Endodermal cell (in vitro differentiated cells): ENCODE measurements at regions not wholly inside any gene's neighbourhood (a gene's known extent, or its start where the extent isn't known, plus 50 kb on each side); places are given as distances from the start of the nearest gene placed in this dataset.

Experiments used
- DNase-seq: peaks from one replicate; pipeline ENCODE4 v3.0.0-alpha.2; 2017
- H3K27ac ChIP-seq: 2 replicates; pipeline ENCODE4 v1.5.1; 2013; ENCODE audit warnings: mild to moderate bottlenecking, low read depth, low read length, moderate library complexity
- H3K27me3 ChIP-seq: 2 replicates; pipeline ENCODE4 v1.6.1; 2013; ENCODE audit warnings: mild to moderate bottlenecking, low read length, moderate library complexity; ENCODE audit not compliant: insufficient read depth, control insufficient read depth, poor library complexity, severe bottlenecking
- H3K36me3 ChIP-seq: 2 replicates; pipeline ENCODE4 v1.7.0; 2013; ENCODE audit warnings: mild to moderate bottlenecking, low read length, moderate library complexity; ENCODE audit not compliant: control insufficient read depth, insufficient read depth
- H3K4me1 ChIP-seq: one replicate; pipeline ENCODE4 v1.7.0; 2013; ENCODE audit warnings: low read length; ENCODE audit not compliant: control insufficient read depth, insufficient read depth
- H3K4me3 ChIP-seq: 2 replicates; pipeline ENCODE4 v1.5.1; 2013; ENCODE audit warnings: mild to moderate bottlenecking, low read length, moderate library complexity
- H3K9ac ChIP-seq: 2 replicates; pipeline ENCODE4 v1.6.1; 2013; ENCODE audit warnings: mild to moderate bottlenecking, low read length, moderate library complexity; ENCODE audit not compliant: poor library complexity, severe bottlenecking; ENCODE audit errors: extremely low read depth
- H3K9me3 ChIP-seq: 2 replicates; pipeline ENCODE4 v1.6.1; 2013; ENCODE audit warnings: mild to moderate bottlenecking, low read length, moderate library complexity; ENCODE audit not compliant: control insufficient read depth
- H3K27ac Mint-ChIP-seq: 2 replicates; pipeline ENCODE4 v1.8.0; 2020; ENCODE audit warnings: mixed read lengths
- H3K27me3 Mint-ChIP-seq: 2 replicates; pipeline ENCODE4 v1.8.0; 2021; ENCODE audit warnings: mild to moderate bottlenecking, mixed read lengths; ENCODE audit not compliant: insufficient read depth
- H3K36me3 Mint-ChIP-seq: 2 replicates; pipeline ENCODE4 v1.8.0; 2020; ENCODE audit warnings: low read depth, mixed read lengths
- H3K4me1 Mint-ChIP-seq: 2 replicates; pipeline ENCODE4 v1.8.0; 2020; ENCODE audit warnings: mixed read lengths
- H3K4me3 Mint-ChIP-seq: 2 replicates; pipeline ENCODE4 v1.8.0; 2020; ENCODE audit warnings: mild to moderate bottlenecking, moderate library complexity, mixed read lengths
- H3K9me3 Mint-ChIP-seq: 2 replicates; pipeline ENCODE4 v1.8.0; 2020; ENCODE audit warnings: mild to moderate bottlenecking, mixed read lengths
- WGBS, 2 experiments: methylation state at CpG; one replicate each; pipeline versions ENCODE4 v1.1.5 to v1.1.7; 2013; ENCODE audit warnings: missing lambda C conversion rate in 2 of 2, mixed read lengths in 1 of 2; ENCODE audit not compliant: insufficient coverage in 1 of 2, insufficient read length in 1 of 2; 5-methylcytosine and 5-hydroxymethylcytosine counted together
- TF ChIP-seq, protein P1 (sequence below): fragments of 200-600 bp; sonication (generic); conservative IDR thresholded peaks from 2 replicates; pipeline ENCODE4 v1.5.0; 2021; ENCODE audit warnings: antibody characterized with exemption, mild to moderate bottlenecking

DNA sequence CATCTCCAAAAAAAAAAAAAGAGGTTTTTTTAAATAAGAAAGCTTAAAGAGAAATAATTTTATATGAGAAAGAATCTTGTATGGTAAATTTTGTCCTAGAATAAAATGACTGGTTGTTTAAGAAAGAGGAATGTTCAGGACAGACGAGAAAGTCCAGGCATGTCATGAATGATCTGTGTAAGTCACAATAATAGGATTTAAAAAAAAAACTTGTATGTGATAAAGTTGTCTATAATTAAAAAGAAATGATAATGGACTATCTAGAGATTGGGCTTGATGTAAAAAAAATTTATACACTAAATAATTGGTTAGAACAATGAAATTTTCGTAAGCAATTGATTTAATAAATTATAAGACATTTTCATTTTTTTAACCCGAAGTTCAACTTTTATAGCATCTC, 71.7 kb upstream of the ABCA12 start:
- 0 to 50% methylated on average over 1 to 2 of the region's 3 CpGs for WGBS, 2 experiments
- Histone ChIP-seq H3K27ac (no peak overlapping the region), H3K4me1 (no peaks in the 10 kb centered on the region), H3K27me3 (no peaks in the 10 kb centered on the region), H3K36me3 (no peaks in the 10 kb centered on the region), H3K9ac (no peak overlapping the region), H3K4me3 (peak overlapping the region; percentile 54), H3K9me3 (peaks cover 72% of the 10 kb centered on the region)
- no peak overlapping the region for H3K4me3 Mint-ChIP-seq
- no peaks in the 10 kb centered on the region for H3K4me1 Mint-ChIP-seq
- H3K36me3 Mint-ChIP-seq: peaks cover 6% of the 10 kb centered on the region
- TF ChIP-seq, protein P1, sequence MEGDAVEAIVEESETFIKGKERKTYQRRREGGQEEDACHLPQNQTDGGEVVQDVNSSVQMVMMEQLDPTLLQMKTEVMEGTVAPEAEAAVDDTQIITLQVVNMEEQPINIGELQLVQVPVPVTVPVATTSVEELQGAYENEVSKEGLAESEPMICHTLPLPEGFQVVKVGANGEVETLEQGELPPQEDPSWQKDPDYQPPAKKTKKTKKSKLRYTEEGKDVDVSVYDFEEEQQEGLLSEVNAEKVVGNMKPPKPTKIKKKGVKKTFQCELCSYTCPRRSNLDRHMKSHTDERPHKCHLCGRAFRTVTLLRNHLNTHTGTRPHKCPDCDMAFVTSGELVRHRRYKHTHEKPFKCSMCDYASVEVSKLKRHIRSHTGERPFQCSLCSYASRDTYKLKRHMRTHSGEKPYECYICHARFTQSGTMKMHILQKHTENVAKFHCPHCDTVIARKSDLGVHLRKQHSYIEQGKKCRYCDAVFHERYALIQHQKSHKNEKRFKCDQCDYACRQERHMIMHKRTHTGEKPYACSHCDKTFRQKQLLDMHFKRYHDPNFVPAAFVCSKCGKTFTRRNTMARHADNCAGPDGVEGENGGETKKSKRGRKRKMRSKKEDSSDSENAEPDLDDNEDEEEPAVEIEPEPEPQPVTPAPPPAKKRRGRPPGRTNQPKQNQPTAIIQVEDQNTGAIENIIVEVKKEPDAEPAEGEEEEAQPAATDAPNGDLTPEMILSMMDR: no peak
- H3K27me3 Mint-ChIP-seq: peaks cover 25% of the 10 kb centered on the region
- H3K27ac Mint-ChIP-seq: no peak overlapping the region
- H3K9me3 Mint-ChIP-seq: peaks cover 76% of the 10 kb centered on the region
- DNase-seq: no peak

DNA sequence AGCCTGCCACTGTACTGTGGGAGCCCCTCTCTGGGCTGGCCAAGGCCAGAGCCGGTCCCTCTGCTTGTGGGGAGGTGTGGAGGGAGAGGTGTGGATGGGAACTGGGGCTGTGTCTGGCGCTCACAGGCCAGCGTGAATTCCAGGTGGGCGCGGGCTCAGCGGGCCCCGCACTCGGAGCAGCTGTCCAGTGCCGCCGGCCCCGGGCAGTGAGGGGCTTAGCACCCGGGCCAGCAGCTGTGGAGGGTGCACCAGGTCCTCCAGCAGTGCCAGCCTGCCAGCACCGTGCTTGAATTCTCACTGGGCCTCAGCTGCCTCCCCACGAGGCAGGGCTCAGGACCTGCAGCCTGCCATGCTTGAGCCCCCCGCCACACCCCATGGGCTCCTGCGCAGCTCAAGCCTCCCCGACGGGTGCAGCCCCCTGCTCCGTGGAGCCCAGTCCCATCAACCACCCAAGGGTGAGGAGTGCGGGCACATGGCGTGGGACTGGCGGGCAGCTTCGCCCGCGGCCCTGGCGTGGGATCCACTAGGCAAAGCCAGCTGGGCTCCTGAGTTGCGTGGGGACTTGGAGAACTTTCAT, 69.5 kb upstream of the ABCA12 start:
- H3K27ac Mint-ChIP-seq: no peak overlapping the region
- WGBS, 2 experiments: 89 to 91% methylated on average over 10 to 27 of the region's 27 CpGs
- peaks cover 64% of the 10 kb centered on the region for H3K9me3 Mint-ChIP-seq

DNA sequence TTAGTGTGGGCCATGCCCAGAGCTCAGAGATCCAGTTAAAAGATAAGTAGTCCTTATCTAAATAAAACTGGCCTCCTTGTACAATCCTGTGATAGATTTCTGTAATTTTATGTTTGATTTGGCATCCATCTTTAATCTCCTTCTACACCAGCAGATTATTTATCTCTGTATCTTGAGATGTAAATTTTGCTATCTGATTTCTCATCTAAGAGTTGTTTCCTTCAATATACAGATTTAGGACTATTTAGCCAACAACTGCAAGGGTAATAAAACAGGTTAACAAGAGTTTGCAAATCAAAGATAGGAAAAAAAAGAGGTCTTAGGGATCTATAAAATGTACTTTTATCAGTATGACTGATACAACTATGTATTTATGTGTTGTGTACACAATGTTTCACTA, 68.6 kb upstream of the ABCA12 start:
- Histone ChIP-seq H3K9ac (no peak overlapping the region), H3K27me3 (no peaks in the 10 kb centered on the region), H3K4me1 (no peaks in the 10 kb centered on the region), H3K4me3 (no peak overlapping the region), H3K9me3 (peaks cover 62% of the 10 kb centered on the region), H3K36me3 (no peaks in the 10 kb centered on the region), H3K27ac (no peak overlapping the region)
- no peaks in the 10 kb centered on the region for H3K27me3 Mint-ChIP-seq
- DNase-seq: no peak
- peaks cover 58% of the 10 kb centered on the region for H3K9me3 Mint-ChIP-seq
- H3K36me3 Mint-ChIP-seq: peaks cover 6% of the 10 kb centered on the region
- no peak overlapping the region for H3K27ac Mint-ChIP-seq
- no peaks in the 10 kb centered on the region for H3K4me1 Mint-ChIP-seq
- TF ChIP-seq, protein P1: no peak
- no peak overlapping the region for H3K4me3 Mint-ChIP-seq

More for the DNA sequence above, 69.5 kb upstream of the ABCA12 start:
- Histone ChIP-seq H3K36me3 (no peaks in the 10 kb centered on the region), H3K4me3 (no peak overlapping the region), H3K9me3 (peaks cover 68% of the 10 kb centered on the region), H3K9ac (no peak overlapping the region), H3K4me1 (no peaks in the 10 kb centered on the region), H3K27me3 (no peaks in the 10 kb centered on the region), H3K27ac (no peak overlapping the region)
- peaks cover 4% of the 10 kb centered on the region for H3K27me3 Mint-ChIP-seq
- TF ChIP-seq, protein P1: no peak
- no peaks in the 10 kb centered on the region for H3K4me1 Mint-ChIP-seq
- no peak for DNase-seq
- H3K4me3 Mint-ChIP-seq: no peak overlapping the region
- H3K36me3 Mint-ChIP-seq: peaks cover 6% of the 10 kb centered on the region
